Breast epithelium (tissue), 4 donors: ENCODE measurements at regions not wholly inside any gene's neighbourhood (a gene's known extent, or its start where the extent isn't known, plus 50 kb on each side); places are given as distances from the start of the nearest gene placed in this dataset.

Experiments used
- DNase-seq, 2 donors: peaks; one replicate each; pipeline ENCODE4 v3.0.0-alpha.2; 2019; ENCODE audit warnings: low spot score in 2 of 2
- H3K27ac ChIP-seq, 2 donors: fragments of 200-600 bp; sonication (generic) in 1 of 2; one replicate each; pipeline ENCODE4 v1.5.1; 2016 to 2019; ENCODE audit warnings: mild to moderate bottlenecking in 1 of 2
- H3K27me3 ChIP-seq, 2 donors: fragments of 200-600 bp; sonication (generic) in 1 of 2; one replicate each; pipeline versions ENCODE4 v1.5.1 to v1.6.0; 2017 to 2019; ENCODE audit warnings: control low read depth in 1 of 2, mild to moderate bottlenecking in 1 of 2
- H3K36me3 ChIP-seq: fragments of 200-600 bp; one replicate; pipeline ENCODE4 v1.5.1; 2019
- H3K4me1 ChIP-seq, 2 donors: fragments of 200-600 bp; sonication (generic); one replicate each; pipeline ENCODE4 v1.5.1; 2016 to 2019; ENCODE audit warnings: control low read depth in 1 of 2
- H3K4me3 ChIP-seq, 3 donors: fragments of 200-600 bp; sonication (generic); 1 replicate in 2 of 3; 2 replicates in 1 of 3; pipeline ENCODE4 v1.5.1; 2016 to 2019; ENCODE audit warnings: mild to moderate bottlenecking in 3 of 3, moderate library complexity in 2 of 3
- H3K9me3 ChIP-seq, 2 donors: fragments of 200-600 bp; sonication (generic) in 1 of 2; one replicate each; pipeline ENCODE4 v1.5.1; 2016 to 2019; ENCODE audit warnings: control low read depth in 1 of 2
- POLR2A ChIP-seq: fragments of 450-650 bp; IDR thresholded peaks from one replicate; pipeline ENCODE4 v1.6.1; 2016; ENCODE audit warnings: antibody characterized with exemption, mild to moderate bottlenecking, moderate library complexity
- POLR2AphosphoS5 ChIP-seq, 3 donors: sonication (generic); formaldehyde crosslinking; IDR thresholded peaks; one replicate each; pipeline ENCODE4 v1.6.1; 2017; ENCODE audit warnings: antibody characterized with exemption in 3 of 3
- intact Hi-C: fragments of 100-400 bp; cut with DNase I; formaldehyde crosslinking; loops from one replicate; pipeline ENCODE4 v1.15.1; 2023; ENCODE audit warnings: low total_unique reads
- TF ChIP-seq, protein P1 (sequence below), 3 donors: fragments of 450-650 bp; IDR thresholded peaks; one replicate each; pipeline ENCODE4 v1.5.1; 2016 to 2017; ENCODE audit warnings: antibody characterized with exemption in 3 of 3, mild to moderate bottlenecking in 3 of 3, moderate library complexity in 3 of 3

DNA sequence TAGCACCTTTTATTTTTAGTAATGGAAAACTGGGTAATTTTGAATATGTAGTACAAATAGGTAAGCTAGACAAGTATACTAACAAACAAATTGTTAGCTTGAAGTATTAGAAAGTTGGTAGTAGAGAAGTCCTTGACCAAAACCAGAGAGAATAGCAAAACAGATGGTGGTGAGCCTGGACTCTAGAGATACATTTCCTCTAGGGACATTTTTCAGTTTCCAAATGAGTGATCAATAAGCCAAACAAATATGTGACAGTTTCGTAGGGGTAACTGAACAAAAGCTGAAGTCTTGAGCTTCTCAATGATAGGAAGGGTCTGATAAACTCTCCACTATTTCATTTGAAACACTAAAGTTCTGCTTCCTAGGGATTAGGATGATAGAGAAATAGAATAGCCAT is 692.0 kb upstream of the FAM98A start:
- Histone ChIP-seq H3K4me1 (no peaks in the 10 kb centered on the region), H3K27ac (no peak overlapping the region), H3K4me3 (no peak overlapping the region), H3K9me3 (no peaks in the 10 kb centered on the region), H3K27me3 (no peaks in the 10 kb centered on the region), H3K36me3 (no peaks in the 10 kb centered on the region)
- intact Hi-C loops, result no loop called here
- TF ChIP-seq, protein P1, sequence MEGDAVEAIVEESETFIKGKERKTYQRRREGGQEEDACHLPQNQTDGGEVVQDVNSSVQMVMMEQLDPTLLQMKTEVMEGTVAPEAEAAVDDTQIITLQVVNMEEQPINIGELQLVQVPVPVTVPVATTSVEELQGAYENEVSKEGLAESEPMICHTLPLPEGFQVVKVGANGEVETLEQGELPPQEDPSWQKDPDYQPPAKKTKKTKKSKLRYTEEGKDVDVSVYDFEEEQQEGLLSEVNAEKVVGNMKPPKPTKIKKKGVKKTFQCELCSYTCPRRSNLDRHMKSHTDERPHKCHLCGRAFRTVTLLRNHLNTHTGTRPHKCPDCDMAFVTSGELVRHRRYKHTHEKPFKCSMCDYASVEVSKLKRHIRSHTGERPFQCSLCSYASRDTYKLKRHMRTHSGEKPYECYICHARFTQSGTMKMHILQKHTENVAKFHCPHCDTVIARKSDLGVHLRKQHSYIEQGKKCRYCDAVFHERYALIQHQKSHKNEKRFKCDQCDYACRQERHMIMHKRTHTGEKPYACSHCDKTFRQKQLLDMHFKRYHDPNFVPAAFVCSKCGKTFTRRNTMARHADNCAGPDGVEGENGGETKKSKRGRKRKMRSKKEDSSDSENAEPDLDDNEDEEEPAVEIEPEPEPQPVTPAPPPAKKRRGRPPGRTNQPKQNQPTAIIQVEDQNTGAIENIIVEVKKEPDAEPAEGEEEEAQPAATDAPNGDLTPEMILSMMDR (IDR thresholded peaks at IDR 0.05), result no peak
- no peak for TF ChIP-seq POLR2A
- TF ChIP-seq POLR2AphosphoS5 (IDR thresholded peaks at IDR 0.05), result no peak
- DNase-seq, result no peak

DNA sequence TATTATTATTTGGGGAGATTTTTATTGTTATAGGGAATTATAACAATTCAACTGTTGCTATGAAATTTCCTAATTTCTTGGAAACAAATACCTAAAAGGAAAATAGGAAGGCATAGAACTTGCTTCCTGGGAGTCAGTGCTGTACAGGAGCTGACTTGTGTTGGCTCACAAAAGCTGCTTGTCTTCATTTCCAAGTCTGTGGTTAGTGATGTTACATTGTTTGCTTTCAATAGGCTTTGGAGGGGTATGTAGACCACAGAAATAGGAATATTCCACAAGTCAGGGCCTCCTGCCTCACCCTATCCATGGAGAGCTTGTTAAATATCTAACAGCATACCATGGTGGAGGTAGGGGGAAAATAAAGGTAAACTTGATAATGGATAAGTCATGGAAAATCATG is 688.9 kb upstream of the FAM98A start:
- no peaks in the 10 kb centered on the region for H3K27me3 ChIP-seq
- no peaks in the 10 kb centered on the region for H3K9me3 ChIP-seq
- TF ChIP-seq POLR2A (no peak), POLR2AphosphoS5 (IDR thresholded peaks at IDR 0.05) (no peak)
- TF ChIP-seq, protein P1 (IDR thresholded peaks at IDR 0.05), result no peak
- H3K36me3 ChIP-seq, result no peaks in the 10 kb centered on the region
- H3K27ac ChIP-seq, result no peak overlapping the region
- H3K4me1 ChIP-seq, result no peaks in the 10 kb centered on the region
- intact Hi-C loops, result no loop called here
- no peak for DNase-seq
- H3K4me3 ChIP-seq, result no peak overlapping the region

DNA sequence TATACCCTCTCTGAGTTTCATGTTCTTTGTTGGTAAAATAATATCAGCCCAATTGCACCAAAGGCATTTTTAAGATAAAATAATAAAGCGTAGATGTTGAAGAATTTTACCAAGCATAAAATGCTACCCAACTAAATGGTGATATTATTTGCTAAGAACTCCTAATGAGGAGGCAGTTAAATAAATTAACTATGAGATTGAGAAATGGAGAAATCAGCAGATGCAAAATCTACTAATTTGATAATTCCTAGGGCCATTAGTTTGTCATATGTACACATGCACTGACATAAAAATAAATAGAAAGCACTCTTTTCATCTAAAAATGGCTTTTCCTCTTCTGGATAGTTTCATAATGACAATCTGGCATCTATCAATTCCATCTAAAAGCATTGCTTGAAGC is 681.5 kb upstream of the FAM98A start:
- TF ChIP-seq, protein P1 (IDR thresholded peaks at IDR 0.05), result no peak
- no peak for TF ChIP-seq POLR2AphosphoS5 (IDR thresholded peaks at IDR 0.05)
- TF ChIP-seq POLR2A, result no peak
- Histone ChIP-seq H3K9me3 (no peaks in the 10 kb centered on the region), H3K4me1 (no peaks in the 10 kb centered on the region), H3K27ac (no peak overlapping the region), H3K36me3 (no peaks in the 10 kb centered on the region), H3K27me3 (no peaks in the 10 kb centered on the region), H3K4me3 (no peak overlapping the region)
- intact Hi-C loops, result no loop called here
- no peak for DNase-seq

DNA sequence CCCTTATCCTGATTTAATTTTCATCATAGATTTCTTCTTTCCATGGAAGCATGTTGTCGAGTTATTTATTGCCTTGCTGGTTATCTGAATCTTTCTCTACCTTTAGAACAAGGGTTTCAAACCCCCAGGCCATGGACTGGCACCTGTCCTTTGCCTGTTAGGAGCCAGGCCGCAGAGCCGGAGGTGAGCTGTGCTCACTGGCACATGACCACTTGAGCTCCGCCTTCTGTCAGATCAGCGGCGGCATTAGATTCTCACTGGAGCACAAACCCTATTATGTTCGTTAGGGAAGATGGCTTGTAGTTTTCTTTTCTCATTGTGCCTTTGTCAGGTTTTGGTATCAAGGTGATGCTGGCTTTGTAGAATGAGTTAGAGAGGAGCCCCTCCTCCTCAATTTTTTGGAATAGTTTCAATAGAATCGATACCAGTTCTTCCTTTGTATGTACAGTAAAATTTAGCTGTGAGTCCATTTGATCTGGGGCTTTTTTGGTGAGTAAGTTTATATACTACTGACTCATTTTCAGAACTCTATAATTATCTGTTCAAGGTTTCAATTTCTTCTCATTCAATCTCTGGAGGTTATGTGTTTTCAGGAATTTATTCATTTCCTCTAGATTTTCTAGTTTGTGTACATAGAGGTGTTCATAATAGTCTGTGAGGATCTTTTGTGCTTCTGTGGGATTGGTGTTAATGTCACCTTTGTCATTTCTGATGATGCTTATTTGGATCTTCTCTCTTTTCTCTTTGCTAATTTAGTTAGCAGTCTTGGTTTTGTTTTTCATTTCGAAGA is 668.0 kb upstream of the FAM98A start:
- Histone ChIP-seq H3K9me3 (no peaks in the 10 kb centered on the region), H3K36me3 (no peaks in the 10 kb centered on the region), H3K27me3 (no peaks in the 10 kb centered on the region), H3K27ac (no peak overlapping the region), H3K4me1 (no peaks in the 10 kb centered on the region), H3K4me3 (no peak overlapping the region)
- TF ChIP-seq, protein P1 (IDR thresholded peaks at IDR 0.05), result no peak
- TF ChIP-seq POLR2AphosphoS5 (IDR thresholded peaks at IDR 0.05), result no peak
- no peak for TF ChIP-seq POLR2A
- no peak for DNase-seq
- intact Hi-C loops, result no loop called here

DNA sequence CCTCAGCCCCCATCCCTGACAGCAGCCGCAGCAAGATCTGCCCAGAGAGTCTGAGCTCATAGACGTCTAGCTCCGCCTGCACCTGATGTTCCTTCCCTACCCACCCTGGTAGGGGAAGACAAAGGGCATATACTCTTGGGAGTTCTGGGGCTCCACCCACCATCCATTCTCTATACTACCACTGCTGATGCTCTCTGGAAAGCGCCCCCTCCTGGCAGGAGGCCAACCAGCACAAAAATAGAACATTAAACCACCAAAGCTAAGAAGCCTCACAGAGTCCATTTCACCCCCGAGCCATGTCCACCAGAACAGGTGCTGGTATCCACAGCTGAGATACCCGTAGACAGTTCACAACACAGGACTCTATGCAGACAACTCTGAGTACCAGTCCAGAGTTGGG is 662.6 kb upstream of the FAM98A start:
- Histone ChIP-seq H3K36me3 (no peaks in the 10 kb centered on the region), H3K9me3 (no peaks in the 10 kb centered on the region), H3K4me3 (no peak overlapping the region), H3K27me3 (no peaks in the 10 kb centered on the region), H3K4me1 (no peaks in the 10 kb centered on the region), H3K27ac (no peak overlapping the region)
- no peak for DNase-seq
- intact Hi-C loops, result no loop called here
- no peak for TF ChIP-seq POLR2A
- TF ChIP-seq, protein P1 (IDR thresholded peaks at IDR 0.05), result no peak
- no peak for TF ChIP-seq POLR2AphosphoS5 (IDR thresholded peaks at IDR 0.05)
